SK-N-SH treated with all-trans-retinoic acid at 6 μM for 48 hours (cell line): ENCODE measurements at regions not wholly inside any gene's neighbourhood (a gene's known extent, or its start where the extent isn't known, plus 50 kb on each side); places are given as distances from the start of the nearest gene placed in this dataset.

ENCODE experiments used
- ATAC-seq: fragments of 200-7000 bp; cut with Tn5 transposase; 3 replicates; pipeline ENCODE4 v1.9.1; 2020; ENCODE audit warnings: mild to moderate bottlenecking, moderate library complexity
- ARNTL ChIP-seq: fragments of 450-650 bp; formaldehyde crosslinking; IDR thresholded peaks from 2 replicates; pipeline ENCODE4 v1.5.0; 2020; ENCODE audit warnings: low read depth, mild to moderate bottlenecking, moderate library complexity, borderline replicate concordance
- BACH2 ChIP-seq: fragments of 250-450 bp; sonication (Bioruptor Pico); IDR thresholded peaks from 2 replicates; pipeline ENCODE4 v1.9.0; 2021; ENCODE audit warnings: mild to moderate bottlenecking, borderline replicate concordance
- CSDC2 ChIP-seq: fragments of 250-450 bp; sonication (Bioruptor Pico); IDR thresholded peaks from 2 replicates; pipeline ENCODE4 v1.5.0; 2020; ENCODE audit warnings: mild to moderate bottlenecking, moderate library complexity
- ESRRG ChIP-seq: fragments of 250-450 bp; sonication (Bioruptor Pico); IDR thresholded peaks from 2 replicates; pipeline ENCODE4 v1.6.1; 2021; ENCODE audit warnings: mild to moderate bottlenecking
- GLIS3 ChIP-seq: fragments of 250-450 bp; sonication (Bioruptor Pico); IDR thresholded peaks from 2 replicates; pipeline ENCODE4 v1.5.0; 2020; ENCODE audit warnings: mild to moderate bottlenecking, moderate library complexity
- OSR1 ChIP-seq: fragments of 250-450 bp; sonication (Bioruptor Pico); IDR thresholded peaks from 2 replicates; pipeline ENCODE4 v1.8.0; 2022; ENCODE audit warnings: moderate library complexity, mild to moderate bottlenecking, inconsistent platforms
- PPARA ChIP-seq: fragments of 250-450 bp; sonication (Bioruptor Pico); IDR thresholded peaks from 2 replicates; pipeline ENCODE4 v1.5.0; 2020; ENCODE audit warnings: mild to moderate bottlenecking, borderline replicate concordance
- RARB ChIP-seq: fragments of 250-450 bp; sonication (Bioruptor Pico); IDR thresholded peaks from 2 replicates; pipeline ENCODE4 v1.8.0; 2021; ENCODE audit warnings: mild to moderate bottlenecking, moderate library complexity
- SNAI2 ChIP-seq: fragments of 250-450 bp; sonication (Bioruptor Pico); IDR thresholded peaks from 2 replicates; pipeline ENCODE4 v1.5.0; 2020; ENCODE audit warnings: mild to moderate bottlenecking, moderate library complexity
- TCF4 ChIP-seq: fragments of 250-450 bp; sonication (Bioruptor Pico); IDR thresholded peaks from 2 replicates; pipeline ENCODE4 v1.8.0; 2021; ENCODE audit warnings: mild to moderate bottlenecking, moderate library complexity, borderline replicate concordance
- TOX ChIP-seq: fragments of 250-450 bp; sonication (Bioruptor Pico); IDR thresholded peaks from 2 replicates; pipeline ENCODE4 v1.8.0; 2021; ENCODE audit warnings: mild to moderate bottlenecking, moderate library complexity, borderline replicate concordance
- ZC3H10 ChIP-seq: fragments of 250-450 bp; sonication (Bioruptor Pico); IDR thresholded peaks from 2 replicates; pipeline ENCODE4 v1.5.1; 2021; ENCODE audit warnings: mild to moderate bottlenecking, moderate library complexity
- ZFP3 ChIP-seq: fragments of 250-450 bp; sonication (Bioruptor Pico); IDR thresholded peaks from 2 replicates; pipeline ENCODE4 v1.5.0; 2020; ENCODE audit warnings: mild to moderate bottlenecking, moderate library complexity
- ZFP30 ChIP-seq: fragments of 450-650 bp; formaldehyde crosslinking; IDR thresholded peaks from 2 replicates; pipeline ENCODE4 v1.5.0; 2022; ENCODE audit warnings: mild to moderate bottlenecking, moderate library complexity
- ZNF565 ChIP-seq: fragments of 450-650 bp; formaldehyde crosslinking; conservative IDR thresholded peaks from 2 replicates; pipeline ENCODE4 v1.5.0; 2020; ENCODE audit warnings: low read depth, mild to moderate bottlenecking, moderate library complexity
- ZNF70 ChIP-seq: fragments of 450-650 bp; formaldehyde crosslinking; IDR thresholded peaks from 2 replicates; pipeline ENCODE4 v1.5.0; 2020; ENCODE audit warnings: mild to moderate bottlenecking, moderate library complexity
- ZNF8 ChIP-seq: fragments of 450-650 bp; formaldehyde crosslinking; IDR thresholded peaks from 2 replicates; pipeline ENCODE4 v1.5.0; 2020; ENCODE audit warnings: mild to moderate bottlenecking, moderate library complexity
- TF ChIP-seq, protein P1 (sequence below): fragments of 250-450 bp; sonication (Bioruptor Pico); IDR thresholded peaks from 2 replicates; pipeline ENCODE4 v1.5.1; 2020; ENCODE audit warnings: low read depth, mild to moderate bottlenecking, moderate library complexity
- TF ChIP-seq, protein P2 (sequence below): fragments of 250-450 bp; sonication (Bioruptor Pico); IDR thresholded peaks from 2 replicates; pipeline ENCODE4 v1.5.0; 2020; ENCODE audit warnings: mild to moderate bottlenecking, moderate library complexity
- TF ChIP-seq, protein P3 (sequence below): fragments of 250-450 bp; sonication (Bioruptor Pico); IDR thresholded peaks from 2 replicates; pipeline ENCODE4 v1.8.0; 2020; ENCODE audit warnings: mild to moderate bottlenecking, moderate library complexity, borderline replicate concordance
- TF ChIP-seq, protein P4 (sequence below): fragments of 250-450 bp; sonication (Bioruptor Pico); IDR thresholded peaks from 2 replicates; pipeline ENCODE4 v1.5.1; 2021; ENCODE audit warnings: mild to moderate bottlenecking, moderate library complexity
- TF ChIP-seq, protein P5 (sequence below): fragments of 250-450 bp; sonication (Bioruptor Pico); IDR thresholded peaks from 2 replicates; pipeline ENCODE4 v1.8.0; 2021; ENCODE audit warnings: low read depth, mild to moderate bottlenecking, moderate library complexity, borderline replicate concordance

DNA sequence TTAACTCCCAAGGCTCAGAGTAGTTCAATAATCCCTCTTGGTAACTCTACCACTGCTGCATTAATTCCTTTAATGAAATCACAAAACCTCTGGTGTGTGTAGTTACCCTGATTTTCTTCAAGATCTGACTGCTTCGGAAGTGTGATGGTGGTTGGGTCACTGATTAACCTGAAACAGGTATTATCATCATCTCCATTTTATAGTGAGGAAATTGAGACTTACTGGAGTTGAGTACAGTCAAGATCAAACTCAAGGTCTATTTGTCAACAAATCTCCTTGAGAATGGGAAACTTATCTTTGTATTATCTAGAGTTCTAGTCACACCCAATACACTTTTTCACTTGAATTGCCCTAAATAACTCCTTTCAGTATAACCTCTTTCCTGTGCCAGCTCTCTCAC lies 233.5 kb downstream of the BTG1 start:
- ATAC-seq = no peak
- TF ChIP-seq RARB (CRISPR knock-in tag) (no peak), ZNF8 (CRISPR knock-in tag) (no peak)

DNA sequence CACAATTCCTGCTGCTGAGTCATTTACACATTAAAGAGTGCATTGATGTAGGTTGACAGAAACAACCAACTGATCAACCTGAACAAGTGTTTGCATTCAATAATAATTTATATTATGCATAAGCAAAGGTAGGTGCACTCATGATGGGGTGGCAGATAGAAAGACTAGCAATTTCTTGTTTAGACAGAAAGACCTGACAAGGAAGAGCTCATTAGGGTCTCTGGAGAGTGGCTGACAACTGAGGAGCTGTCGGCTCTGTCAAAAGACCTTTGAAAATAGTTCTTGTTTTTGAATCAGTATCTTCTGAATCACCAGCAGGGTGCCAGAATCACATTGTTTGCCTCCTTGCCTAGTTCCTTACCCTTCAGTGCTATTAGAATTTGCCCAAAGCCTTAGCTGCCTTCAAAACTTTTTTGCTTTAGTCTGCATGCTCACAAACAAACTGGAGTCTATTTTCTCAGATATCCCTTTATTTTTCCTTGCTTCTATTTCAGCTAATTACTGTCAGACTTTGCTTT lies 234.7 kb downstream of the BTG1 start:
- TF ChIP-seq RARB (CRISPR knock-in tag) = no peak
- TF ChIP-seq ZNF8 (CRISPR knock-in tag) = no peak
- TF ChIP-seq GLIS3 (CRISPR knock-in tag) = no peak
- no peak for TF ChIP-seq ZFP30
- TF ChIP-seq, protein P1, sequence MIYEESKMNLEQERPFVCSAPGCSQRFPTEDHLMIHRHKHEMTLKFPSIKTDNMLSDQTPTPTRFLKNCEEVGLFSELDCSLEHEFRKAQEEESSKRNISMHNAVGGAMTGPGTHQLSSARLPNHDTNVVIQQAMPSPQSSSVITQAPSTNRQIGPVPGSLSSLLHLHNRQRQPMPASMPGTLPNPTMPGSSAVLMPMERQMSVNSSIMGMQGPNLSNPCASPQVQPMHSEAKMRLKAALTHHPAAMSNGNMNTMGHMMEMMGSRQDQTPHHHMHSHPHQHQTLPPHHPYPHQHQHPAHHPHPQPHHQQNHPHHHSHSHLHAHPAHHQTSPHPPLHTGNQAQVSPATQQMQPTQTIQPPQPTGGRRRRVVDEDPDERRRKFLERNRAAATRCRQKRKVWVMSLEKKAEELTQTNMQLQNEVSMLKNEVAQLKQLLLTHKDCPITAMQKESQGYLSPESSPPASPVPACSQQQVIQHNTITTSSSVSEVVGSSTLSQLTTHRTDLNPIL = no peak
- no peak for TF ChIP-seq CSDC2 (CRISPR knock-in tag)
- no peak for TF ChIP-seq ZNF565 (CRISPR knock-in tag)
- TF ChIP-seq, protein P2, sequence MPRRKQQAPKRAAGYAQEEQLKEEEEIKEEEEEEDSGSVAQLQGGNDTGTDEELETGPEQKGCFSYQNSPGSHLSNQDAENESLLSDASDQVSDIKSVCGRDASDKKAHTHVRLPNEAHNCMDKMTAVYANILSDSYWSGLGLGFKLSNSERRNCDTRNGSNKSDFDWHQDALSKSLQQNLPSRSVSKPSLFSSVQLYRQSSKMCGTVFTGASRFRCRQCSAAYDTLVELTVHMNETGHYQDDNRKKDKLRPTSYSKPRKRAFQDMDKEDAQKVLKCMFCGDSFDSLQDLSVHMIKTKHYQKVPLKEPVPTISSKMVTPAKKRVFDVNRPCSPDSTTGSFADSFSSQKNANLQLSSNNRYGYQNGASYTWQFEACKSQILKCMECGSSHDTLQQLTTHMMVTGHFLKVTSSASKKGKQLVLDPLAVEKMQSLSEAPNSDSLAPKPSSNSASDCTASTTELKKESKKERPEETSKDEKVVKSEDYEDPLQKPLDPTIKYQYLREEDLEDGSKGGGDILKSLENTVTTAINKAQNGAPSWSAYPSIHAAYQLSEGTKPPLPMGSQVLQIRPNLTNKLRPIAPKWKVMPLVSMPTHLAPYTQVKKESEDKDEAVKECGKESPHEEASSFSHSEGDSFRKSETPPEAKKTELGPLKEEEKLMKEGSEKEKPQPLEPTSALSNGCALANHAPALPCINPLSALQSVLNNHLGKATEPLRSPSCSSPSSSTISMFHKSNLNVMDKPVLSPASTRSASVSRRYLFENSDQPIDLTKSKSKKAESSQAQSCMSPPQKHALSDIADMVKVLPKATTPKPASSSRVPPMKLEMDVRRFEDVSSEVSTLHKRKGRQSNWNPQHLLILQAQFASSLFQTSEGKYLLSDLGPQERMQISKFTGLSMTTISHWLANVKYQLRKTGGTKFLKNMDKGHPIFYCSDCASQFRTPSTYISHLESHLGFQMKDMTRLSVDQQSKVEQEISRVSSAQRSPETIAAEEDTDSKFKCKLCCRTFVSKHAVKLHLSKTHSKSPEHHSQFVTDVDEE (CRISPR knock-in tag) = no peak
- no peak for TF ChIP-seq ARNTL (CRISPR knock-in tag)
- no peak for TF ChIP-seq ZC3H10 (CRISPR knock-in tag)
- TF ChIP-seq, protein P3, sequence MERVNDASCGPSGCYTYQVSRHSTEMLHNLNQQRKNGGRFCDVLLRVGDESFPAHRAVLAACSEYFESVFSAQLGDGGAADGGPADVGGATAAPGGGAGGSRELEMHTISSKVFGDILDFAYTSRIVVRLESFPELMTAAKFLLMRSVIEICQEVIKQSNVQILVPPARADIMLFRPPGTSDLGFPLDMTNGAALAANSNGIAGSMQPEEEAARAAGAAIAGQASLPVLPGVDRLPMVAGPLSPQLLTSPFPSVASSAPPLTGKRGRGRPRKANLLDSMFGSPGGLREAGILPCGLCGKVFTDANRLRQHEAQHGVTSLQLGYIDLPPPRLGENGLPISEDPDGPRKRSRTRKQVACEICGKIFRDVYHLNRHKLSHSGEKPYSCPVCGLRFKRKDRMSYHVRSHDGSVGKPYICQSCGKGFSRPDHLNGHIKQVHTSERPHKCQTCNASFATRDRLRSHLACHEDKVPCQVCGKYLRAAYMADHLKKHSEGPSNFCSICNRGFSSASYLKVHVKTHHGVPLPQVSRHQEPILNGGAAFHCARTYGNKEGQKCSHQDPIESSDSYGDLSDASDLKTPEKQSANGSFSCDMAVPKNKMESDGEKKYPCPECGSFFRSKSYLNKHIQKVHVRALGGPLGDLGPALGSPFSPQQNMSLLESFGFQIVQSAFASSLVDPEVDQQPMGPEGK (CRISPR knock-in tag) = no peak
- no peak for TF ChIP-seq TOX (CRISPR knock-in tag)
- TF ChIP-seq, protein P4, sequence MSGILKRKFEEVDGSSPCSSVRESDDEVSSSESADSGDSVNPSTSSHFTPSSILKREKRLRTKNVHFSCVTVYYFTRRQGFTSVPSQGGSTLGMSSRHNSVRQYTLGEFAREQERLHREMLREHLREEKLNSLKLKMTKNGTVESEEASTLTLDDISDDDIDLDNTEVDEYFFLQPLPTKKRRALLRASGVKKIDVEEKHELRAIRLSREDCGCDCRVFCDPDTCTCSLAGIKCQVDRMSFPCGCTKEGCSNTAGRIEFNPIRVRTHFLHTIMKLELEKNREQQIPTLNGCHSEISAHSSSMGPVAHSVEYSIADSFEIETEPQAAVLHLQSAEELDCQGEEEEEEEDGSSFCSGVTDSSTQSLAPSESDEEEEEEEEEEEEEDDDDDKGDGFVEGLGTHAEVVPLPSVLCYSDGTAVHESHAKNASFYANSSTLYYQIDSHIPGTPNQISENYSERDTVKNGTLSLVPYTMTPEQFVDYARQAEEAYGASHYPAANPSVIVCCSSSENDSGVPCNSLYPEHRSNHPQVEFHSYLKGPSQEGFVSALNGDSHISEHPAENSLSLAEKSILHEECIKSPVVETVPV (CRISPR knock-in tag) = no peak
- no peak for TF ChIP-seq SNAI2 (CRISPR knock-in tag)
- no peak for TF ChIP-seq ZFP3 (CRISPR knock-in tag)
- no peak for TF ChIP-seq OSR1 (CRISPR knock-in tag)

DNA sequence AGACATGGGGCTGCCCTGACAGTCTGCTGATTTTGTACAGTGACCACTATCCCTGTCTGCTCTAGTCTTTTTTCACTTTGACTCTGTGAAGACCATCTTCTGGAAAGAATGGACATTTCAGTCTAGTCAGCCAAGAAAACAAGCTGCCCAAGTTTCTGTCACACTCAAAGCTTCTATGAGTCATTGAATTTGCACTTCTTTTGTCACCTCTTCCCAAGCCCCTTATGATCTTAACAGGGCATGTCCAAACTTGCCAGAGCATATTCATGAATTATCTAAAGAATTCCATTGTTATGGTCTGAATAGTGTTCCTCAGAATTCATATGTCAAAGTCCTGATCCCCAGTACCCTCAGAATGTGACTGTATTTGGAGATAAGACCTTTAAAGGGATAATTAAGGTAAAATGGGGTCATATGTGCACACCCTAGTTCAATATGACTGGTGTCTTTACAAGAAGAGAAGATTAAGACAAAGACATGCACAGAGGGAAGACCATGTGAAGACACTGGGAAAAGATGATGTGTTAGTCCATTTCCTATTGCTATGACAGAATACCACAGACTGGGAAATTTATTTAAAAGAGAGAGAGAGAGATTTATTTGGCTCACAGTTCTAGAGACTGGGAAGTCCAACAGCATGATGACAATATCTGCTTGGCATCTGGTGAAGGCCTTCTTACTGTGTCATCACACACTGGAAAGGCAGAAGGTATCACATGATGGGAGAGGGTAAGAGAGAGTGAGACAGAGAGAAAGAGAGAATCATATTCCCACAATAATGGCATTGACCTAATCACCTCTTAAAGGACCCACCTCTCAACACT lies 242.6 kb downstream of the BTG1 start:
- TF ChIP-seq ARNTL (CRISPR knock-in tag) (no peak), ESRRG (CRISPR knock-in tag) (no peak), GLIS3 (CRISPR knock-in tag) (no peak), ZFP3 (CRISPR knock-in tag) (no peak), OSR1 (CRISPR knock-in tag) (no peak), SNAI2 (CRISPR knock-in tag) (no peak), ZNF565 (CRISPR knock-in tag) (no peak), TOX (CRISPR knock-in tag) (no peak), ZNF70 (CRISPR knock-in tag) (no peak), ZFP30 (no peak), TCF4 (CRISPR knock-in tag) (no peak), BACH2 (no peak), ZC3H10 (CRISPR knock-in tag) (no peak), PPARA (CRISPR knock-in tag) (no peak), RARB (CRISPR knock-in tag) (no peak)
- TF ChIP-seq, protein P1 = no peak
- TF ChIP-seq, protein P5, sequence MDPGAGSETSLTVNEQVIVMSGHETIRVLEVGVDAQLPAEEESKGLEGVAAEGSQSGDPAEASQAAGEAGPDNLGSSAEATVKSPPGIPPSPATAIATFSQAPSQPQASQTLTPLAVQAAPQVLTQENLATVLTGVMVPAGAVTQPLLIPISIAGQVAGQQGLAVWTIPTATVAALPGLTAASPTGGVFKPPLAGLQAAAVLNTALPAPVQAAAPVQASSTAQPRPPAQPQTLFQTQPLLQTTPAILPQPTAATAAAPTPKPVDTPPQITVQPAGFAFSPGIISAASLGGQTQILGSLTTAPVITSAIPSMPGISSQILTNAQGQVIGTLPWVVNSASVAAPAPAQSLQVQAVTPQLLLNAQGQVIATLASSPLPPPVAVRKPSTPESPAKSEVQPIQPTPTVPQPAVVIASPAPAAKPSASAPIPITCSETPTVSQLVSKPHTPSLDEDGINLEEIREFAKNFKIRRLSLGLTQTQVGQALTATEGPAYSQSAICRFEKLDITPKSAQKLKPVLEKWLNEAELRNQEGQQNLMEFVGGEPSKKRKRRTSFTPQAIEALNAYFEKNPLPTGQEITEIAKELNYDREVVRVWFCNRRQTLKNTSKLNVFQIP (CRISPR knock-in tag) = no peak
- TF ChIP-seq, protein P2 (CRISPR knock-in tag) = no peak

More for the DNA sequence above, 234.7 kb downstream of the BTG1 start:
- ATAC-seq = no peak

More for the DNA sequence above, 242.6 kb downstream of the BTG1 start:
- no peak for ATAC-seq
